ENCODE measurements at regions not wholly inside any gene's neighbourhood (a gene's known extent, or its start where the extent isn't known, plus 50 kb on each side); places are given as distances from the start of the nearest gene placed in this dataset.

DNA sequence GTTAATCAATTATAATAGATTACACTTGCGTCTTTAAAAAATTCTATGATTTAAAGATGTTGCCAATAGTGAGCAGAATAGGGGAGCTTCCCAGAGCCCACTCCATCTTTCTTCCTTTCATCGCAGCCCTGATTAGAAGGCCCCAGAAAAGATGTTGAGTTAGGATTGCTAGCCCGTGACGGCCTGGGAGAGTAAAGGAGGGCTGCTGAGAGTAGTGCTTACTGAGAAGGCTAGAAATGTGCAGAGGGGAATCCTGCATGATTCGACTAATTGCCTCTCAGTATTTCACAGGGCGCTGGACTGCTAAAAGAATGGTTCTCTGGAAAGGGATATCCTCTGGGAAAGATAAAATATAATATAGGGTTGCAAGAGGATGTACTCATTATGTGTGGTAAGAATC, 160.5 kb downstream of the C11orf87 start:
- no peak for DNase-seq (ENCODE audit: extremely low spot score)
- H3K9me3 ChIP-seq = peaks cover 0 to 4% (median 0%) of the 10 kb centered on the region in 4 donors
- H3K36me3 ChIP-seq = no peaks in the 10 kb centered on the region
- intact Hi-C loops (cut with DNase I) = no loop called here
- no peak overlapping the region for H3K27ac ChIP-seq (replicated peaks in 1 of 4)
- no peak overlapping the region for H3K4me3 ChIP-seq
- 82% methylated on average over 6 of the region's 6 CpGs for WGBS
- TF ChIP-seq, protein P1, sequence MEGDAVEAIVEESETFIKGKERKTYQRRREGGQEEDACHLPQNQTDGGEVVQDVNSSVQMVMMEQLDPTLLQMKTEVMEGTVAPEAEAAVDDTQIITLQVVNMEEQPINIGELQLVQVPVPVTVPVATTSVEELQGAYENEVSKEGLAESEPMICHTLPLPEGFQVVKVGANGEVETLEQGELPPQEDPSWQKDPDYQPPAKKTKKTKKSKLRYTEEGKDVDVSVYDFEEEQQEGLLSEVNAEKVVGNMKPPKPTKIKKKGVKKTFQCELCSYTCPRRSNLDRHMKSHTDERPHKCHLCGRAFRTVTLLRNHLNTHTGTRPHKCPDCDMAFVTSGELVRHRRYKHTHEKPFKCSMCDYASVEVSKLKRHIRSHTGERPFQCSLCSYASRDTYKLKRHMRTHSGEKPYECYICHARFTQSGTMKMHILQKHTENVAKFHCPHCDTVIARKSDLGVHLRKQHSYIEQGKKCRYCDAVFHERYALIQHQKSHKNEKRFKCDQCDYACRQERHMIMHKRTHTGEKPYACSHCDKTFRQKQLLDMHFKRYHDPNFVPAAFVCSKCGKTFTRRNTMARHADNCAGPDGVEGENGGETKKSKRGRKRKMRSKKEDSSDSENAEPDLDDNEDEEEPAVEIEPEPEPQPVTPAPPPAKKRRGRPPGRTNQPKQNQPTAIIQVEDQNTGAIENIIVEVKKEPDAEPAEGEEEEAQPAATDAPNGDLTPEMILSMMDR (IDR thresholded peaks at IDR 0.05) = no peak
- TF ChIP-seq EP300 (IDR thresholded peaks at IDR 0.05) (no peak), POLR2AphosphoS5 (IDR thresholded peaks at IDR 0.05) (no peak), POLR2A (IDR thresholded peaks at IDR 0.05; ENCODE audit: low read depth) (no peak)
- H3K4me1 ChIP-seq = no peaks in the 10 kb centered on the region
- H3K27me3 ChIP-seq = no peaks in the 10 kb centered on the region

DNA sequence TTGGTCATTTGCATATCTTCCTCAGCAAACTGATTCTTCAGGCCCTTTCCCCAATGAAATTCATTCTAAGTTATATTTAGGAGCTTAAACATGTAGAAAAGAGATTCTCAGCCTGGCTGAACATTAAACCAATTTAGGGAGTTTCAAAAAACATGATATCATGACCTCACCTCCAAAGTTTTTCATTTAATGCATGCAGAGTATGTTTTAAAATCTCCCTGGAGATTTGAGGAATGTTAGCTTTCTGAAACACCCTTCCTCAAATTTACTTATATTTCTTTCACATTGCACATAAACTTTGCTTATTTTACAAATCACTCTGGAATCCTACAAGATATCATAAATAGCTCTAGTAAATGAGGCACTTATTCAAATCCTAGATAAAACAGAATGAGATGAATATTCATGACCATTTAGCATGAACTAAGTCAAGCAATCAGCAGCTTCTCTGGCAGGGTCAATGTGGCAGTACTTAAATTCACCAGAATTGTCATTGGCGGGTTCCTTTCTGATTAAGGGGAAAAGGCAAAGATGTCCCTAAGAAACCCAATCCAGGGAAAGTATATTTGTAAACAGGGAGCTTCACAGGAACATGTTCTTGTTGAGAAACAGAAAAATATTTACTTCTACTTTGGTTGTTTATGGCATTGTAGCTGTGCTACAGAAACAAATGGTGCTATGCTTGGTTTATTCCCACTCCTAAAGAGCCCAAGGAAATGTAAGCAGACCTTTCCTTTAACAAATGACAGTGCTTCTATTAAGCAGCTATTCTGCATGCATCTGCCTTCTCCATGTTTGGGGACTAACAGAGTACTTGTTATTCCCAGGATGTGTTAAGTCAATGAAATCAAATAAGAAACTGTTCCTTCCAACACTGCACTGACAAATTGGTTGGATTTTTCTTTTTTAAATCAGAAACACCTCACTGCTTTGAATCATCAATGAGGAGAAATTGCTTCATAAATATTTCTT, 162.3 kb downstream of the C11orf87 start:
- no peak overlapping the region for H3K27ac ChIP-seq (replicated peaks in 1 of 4)
- no peaks in the 10 kb centered on the region for H3K36me3 ChIP-seq
- no peaks in the 10 kb centered on the region for H3K27me3 ChIP-seq
- TF ChIP-seq POLR2A (IDR thresholded peaks at IDR 0.05; ENCODE audit: low read depth) (no peak), EP300 (IDR thresholded peaks at IDR 0.05) (no peak), POLR2AphosphoS5 (IDR thresholded peaks at IDR 0.05) (no peak)
- TF ChIP-seq, protein P1 (IDR thresholded peaks at IDR 0.05) = no peak
- no peaks in the 10 kb centered on the region for H3K9me3 ChIP-seq
- intact Hi-C loops (cut with DNase I) = no loop called here
- WGBS = 80% methylated on average over 1 of the region's 1 CpG
- no peak for DNase-seq (ENCODE audit: extremely low spot score)
- no peaks in the 10 kb centered on the region for H3K4me1 ChIP-seq
- H3K4me3 ChIP-seq = no peak overlapping the region

DNA sequence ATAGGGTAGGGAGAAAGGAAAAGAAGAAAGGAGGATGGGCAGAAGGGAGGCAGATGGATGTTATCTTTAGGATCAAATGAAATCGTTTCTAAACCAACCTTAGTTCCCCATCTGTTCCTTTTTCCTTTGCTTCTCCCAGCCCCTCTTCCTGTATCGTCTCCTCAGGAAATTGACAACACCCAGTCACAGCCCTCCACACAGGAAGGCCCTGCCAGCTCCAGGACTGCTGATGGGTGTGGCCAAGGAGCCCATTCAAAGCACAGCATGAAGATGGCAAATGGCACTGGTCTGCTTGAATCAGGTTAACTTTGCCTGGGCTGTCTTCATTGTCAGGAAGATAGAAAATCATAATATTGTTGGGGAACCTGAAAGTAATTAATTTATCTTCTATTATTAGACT, 164.8 kb downstream of the C11orf87 start:
- Histone ChIP-seq H3K27me3 (no peaks in the 10 kb centered on the region), H3K27ac (replicated peaks in 1 of 4) (no peak overlapping the region), H3K9me3 (no peaks in the 10 kb centered on the region), H3K4me3 (no peak overlapping the region), H3K36me3 (no peaks in the 10 kb centered on the region), H3K4me1 (no peaks in the 10 kb centered on the region)
- no peak for DNase-seq (ENCODE audit: extremely low spot score)
- intact Hi-C loops (cut with DNase I) = no loop called here
- WGBS = 52% methylated on average over 2 of the region's 2 CpGs
- TF ChIP-seq EP300 (IDR thresholded peaks at IDR 0.05) = no peak
- no peak for TF ChIP-seq POLR2A (IDR thresholded peaks at IDR 0.05; ENCODE audit: low read depth)

DNA sequence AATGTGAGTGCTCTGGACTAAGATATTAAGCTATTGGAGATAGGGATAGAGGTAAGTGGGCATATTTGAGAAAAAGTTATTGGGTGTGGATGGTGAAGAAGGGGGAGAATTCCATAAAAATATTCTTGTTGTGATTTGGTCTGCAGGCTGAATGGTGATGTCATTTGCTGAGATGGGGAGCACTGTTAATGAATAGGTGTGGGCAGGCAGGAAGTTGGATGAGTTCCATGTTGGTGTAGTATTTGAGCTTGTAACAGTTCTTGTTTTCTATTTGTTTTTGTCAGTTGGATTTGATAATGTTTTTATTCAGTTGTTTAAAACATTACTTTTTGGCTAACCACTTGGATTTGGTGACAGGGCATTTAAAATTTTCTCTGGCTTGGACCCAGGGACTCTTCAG, 168.8 kb downstream of the C11orf87 start:
- H3K4me3 ChIP-seq = no peak overlapping the region
- H3K27me3 ChIP-seq = no peaks in the 10 kb centered on the region
- no peaks in the 10 kb centered on the region for H3K36me3 ChIP-seq
- intact Hi-C loops (cut with DNase I) = no loop called here
- H3K27ac ChIP-seq (replicated peaks in 1 of 4) = no peak overlapping the region
- DNase-seq (ENCODE audit: extremely low spot score) = no peak
- H3K4me1 ChIP-seq = no peaks in the 10 kb centered on the region
- no peak for TF ChIP-seq POLR2A (IDR thresholded peaks at IDR 0.05; ENCODE audit: low read depth)
- TF ChIP-seq, protein P1 (IDR thresholded peaks at IDR 0.05) = no peak
- no peak for TF ChIP-seq POLR2AphosphoS5 (IDR thresholded peaks at IDR 0.05)
- no peak for TF ChIP-seq EP300 (IDR thresholded peaks at IDR 0.05)
- H3K9me3 ChIP-seq = no peaks in the 10 kb centered on the region

DNA sequence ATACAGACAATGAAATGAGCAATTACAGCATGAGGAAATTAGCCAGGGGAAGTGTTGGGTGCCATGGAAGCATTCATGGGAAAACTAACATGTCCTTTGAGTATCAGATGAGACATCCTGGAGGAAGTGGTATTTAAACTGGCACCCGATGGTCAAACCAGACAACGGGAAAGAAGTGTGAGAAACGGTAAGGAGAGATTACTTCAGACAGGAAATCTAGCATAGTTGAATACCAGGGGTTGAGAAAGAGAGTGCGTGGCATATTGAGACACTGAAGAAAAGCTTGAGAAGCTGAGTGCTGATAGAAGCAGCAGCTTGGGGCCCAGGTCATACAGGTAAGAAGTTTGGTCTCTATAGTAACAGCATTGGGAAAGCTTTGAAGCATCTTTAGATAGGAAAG, 175.3 kb downstream of the C11orf87 start:
- Histone ChIP-seq H3K27ac (replicated peaks in 1 of 4) (no peak overlapping the region), H3K4me3 (no peak overlapping the region), H3K36me3 (no peaks in the 10 kb centered on the region), H3K27me3 (no peaks in the 10 kb centered on the region), H3K9me3 (no peaks in the 10 kb centered on the region), H3K4me1 (no peaks in the 10 kb centered on the region)
- TF ChIP-seq POLR2A (IDR thresholded peaks at IDR 0.05; ENCODE audit: low read depth) = no peak
- no peak for TF ChIP-seq EP300 (IDR thresholded peaks at IDR 0.05)
- TF ChIP-seq, protein P1 (IDR thresholded peaks at IDR 0.05) = no peak
- TF ChIP-seq POLR2AphosphoS5 (IDR thresholded peaks at IDR 0.05) = no peak
- intact Hi-C loops (cut with DNase I) = no loop called here
- no peak for DNase-seq (ENCODE audit: extremely low spot score)
- 85% methylated on average over 4 of the region's 4 CpGs for WGBS

All from esophagus muscularis mucosa (tissue), 4 donors.